Cardiac septum (tissue), 1 donor: ENCODE measurements at regions not wholly inside any gene's neighbourhood (a gene's known extent, or its start where the extent isn't known, plus 50 kb on each side); places are given as distances from the start of the nearest gene placed in this dataset.
"Not testable (repeated sequence)": the region's sequence is repeated elsewhere in the genome, so short reads cannot be mapped to it uniquely, and the experiment has no call there.

Source experiments
- DNase-seq: peaks from one replicate; pipeline ENCODE4 v3.0.0-alpha.2; 2020; ENCODE audit warnings: low spot score
- intact Hi-C: fragments of 100-400 bp; cut with DNase I; formaldehyde crosslinking; loops from one replicate; pipeline ENCODE4 v1.14.0; 2022
- donor health status: DM: no; HTN: no; CAD: no.

- intact Hi-C loops, result no loop called here
- no peak for DNase-seq
Observed at GRCh38 chr16:63883091-63883490, 1238.8 kb downstream of the CDH11 start.

GRCh38 chr16:63882576-63882975, 1239.3 kb downstream of the CDH11 start:
- intact Hi-C loops, result no loop called here
- DNase-seq, result no peak

DNA sequence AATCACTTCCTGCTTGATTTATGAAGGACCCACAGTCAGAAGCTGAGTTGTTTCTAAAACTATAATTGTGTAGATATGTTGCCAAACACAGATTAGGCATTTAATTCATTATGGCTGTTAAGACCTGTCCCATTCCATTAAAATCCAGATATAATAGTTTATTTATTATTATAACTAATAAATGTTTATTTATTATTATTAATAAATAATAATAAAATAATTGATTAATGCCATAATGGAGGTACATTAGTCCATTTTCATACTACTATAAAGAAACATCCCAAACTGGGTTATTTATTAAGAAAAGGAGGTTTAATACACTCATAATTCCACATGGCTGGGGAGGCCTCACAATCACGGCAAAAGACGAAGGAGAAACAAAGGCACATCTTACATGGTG, 1240.9 kb downstream of the CDH11 start:
- no peak for DNase-seq
- intact Hi-C loops, result no loop called here

DNA sequence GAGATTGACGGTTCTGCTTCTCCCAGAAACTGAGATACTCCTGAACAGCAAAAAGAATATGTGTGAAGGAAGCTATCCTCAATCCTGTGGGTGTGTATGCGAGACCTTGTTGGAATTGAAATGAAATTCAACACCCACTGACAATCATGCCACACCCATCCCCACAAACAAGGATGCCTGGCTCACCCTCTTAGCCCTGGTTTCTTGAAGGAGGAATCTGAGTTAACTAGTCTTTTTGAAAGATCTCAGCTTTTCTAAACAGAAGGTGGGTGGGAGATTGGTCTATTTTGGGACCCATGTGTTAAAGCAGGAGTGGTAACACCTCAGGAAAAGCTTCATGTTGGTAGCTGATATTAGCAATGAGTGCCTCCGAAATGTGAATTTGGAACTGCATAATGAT, 1244.5 kb downstream of the CDH11 start:
- intact Hi-C loops, result no loop called here
- no peak for DNase-seq

DNA sequence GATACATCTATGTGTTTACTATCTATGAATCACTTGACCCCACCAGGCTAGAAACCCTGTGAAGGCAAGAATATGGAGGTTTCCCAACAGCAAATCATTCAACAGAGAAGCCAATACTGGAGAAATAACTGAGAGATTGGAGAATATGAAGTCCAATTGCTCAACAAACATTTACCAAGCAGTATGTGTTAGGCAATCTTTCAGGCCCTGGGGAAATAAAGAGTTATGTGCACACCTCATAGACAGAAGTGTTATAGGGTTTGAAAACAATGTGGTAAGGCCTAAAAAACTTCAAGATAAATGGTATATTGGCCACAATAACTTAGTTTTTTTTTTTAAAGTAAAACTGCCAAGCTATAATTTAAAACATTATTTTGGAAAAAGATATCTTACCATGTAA, 1245.8 kb downstream of the CDH11 start:
- DNase-seq, result no peak
- intact Hi-C loops, result no loop called here

- intact Hi-C loops, result not testable (repeated sequence)
Observed at GRCh38 chr16:63860700-63861099, 1261.2 kb downstream of the CDH11 start.

GRCh38 chr16:63856537-63856936, 1265.3 kb downstream of the CDH11 start:
- DNase-seq, result no peak
- intact Hi-C loops, result no loop called here

More at GRCh38 chr16:63860700-63861099, 1261.2 kb downstream of the CDH11 start:
- not testable (repeated sequence) for DNase-seq

GRCh38 chr16:63850979-63851378, 1270.9 kb downstream of the CDH11 start:
- DNase-seq, result no peak
- intact Hi-C loops, result no loop called here

DNA sequence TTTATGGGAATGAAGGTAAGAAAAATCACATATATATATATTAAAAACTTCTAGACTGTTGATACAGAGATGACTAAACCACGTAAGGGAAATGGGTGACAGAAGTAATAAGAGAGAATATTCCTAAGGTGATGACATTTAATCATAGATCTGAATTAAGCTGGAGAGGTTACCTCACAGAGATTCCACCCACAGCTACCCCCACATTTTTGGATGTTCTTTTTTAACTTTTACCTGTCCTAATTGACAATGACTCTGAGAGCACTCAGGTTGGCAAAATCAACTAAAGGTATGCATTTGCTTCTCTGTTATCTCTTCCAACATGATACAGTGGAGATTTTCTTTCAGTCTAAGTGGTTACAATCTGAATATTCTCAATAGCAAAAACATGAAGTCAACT, 1280.6 kb downstream of the CDH11 start:
- intact Hi-C loops, result no loop called here

DNA sequence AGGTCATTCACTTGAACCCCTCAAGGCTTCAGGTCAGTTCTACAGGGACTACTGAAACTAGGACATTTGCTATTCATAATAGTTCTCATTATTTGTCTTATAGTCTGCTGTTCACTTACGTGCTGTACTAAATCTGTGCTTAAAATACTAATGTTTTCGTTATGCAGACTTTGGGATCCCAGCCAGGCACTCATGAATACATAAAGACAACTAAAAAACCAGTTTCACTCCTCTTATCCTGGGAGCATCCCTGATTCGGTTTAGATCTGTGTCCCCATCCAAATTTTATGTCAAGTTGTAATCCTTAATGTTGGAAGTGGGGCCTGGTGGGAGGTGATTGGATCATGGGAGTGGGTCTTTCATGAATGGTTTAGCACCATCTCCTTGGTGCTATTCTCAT, 1291.8 kb downstream of the CDH11 start:
- intact Hi-C loops, result no loop called here
- DNase-seq, result no peak

More for the DNA sequence above, 1280.6 kb downstream of the CDH11 start:
- DNase-seq, result no peak

DNA sequence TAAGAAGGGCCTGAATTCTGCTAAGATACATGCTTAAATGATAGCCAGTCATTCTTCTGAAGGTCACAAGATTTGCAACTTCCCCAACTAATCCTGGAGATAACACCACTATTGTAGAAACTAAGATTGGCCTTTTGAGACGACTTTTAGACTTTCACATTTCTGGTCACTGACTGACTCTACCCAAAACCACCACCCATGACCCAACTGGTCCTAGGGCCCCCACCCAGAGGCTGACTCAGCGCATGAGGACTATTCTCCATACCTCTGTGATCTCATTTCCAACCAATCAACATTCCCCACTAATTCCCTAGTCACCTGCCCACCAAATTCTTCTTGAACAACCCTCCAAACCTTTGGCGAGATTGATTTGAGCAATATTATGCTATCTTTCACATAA, 1299.0 kb downstream of the CDH11 start:
- intact Hi-C loops, result no loop called here
- no peak for DNase-seq

GRCh38 chr16:63816276-63816675, 1305.6 kb downstream of the CDH11 start:
- DNase-seq, result no peak
- intact Hi-C loops, result no loop called here

DNA sequence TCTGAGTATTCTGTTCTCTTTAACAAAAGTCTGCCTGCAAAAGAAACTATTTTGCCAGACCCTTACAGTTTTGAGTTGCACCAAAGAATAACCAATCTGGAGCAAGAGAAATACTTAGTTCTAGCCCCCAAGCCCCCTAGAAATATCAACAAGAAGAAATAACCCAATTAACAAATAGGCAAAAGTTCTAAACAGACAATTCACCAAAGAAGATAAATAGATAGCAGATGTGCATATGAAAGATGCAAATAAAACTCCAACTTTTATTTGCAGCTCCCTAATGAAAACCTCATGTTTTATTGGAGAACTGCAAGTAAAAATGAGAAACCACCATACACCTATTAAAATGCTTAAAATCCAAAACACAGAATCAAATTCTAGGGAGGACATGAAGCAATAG, 1308.0 kb downstream of the CDH11 start:
- DNase-seq, result no peak
- intact Hi-C loops, result no loop called here

GRCh38 chr16:63808730-63809129, 1313.1 kb downstream of the CDH11 start:
- intact Hi-C loops, result no loop called here
- no peak for DNase-seq

DNA sequence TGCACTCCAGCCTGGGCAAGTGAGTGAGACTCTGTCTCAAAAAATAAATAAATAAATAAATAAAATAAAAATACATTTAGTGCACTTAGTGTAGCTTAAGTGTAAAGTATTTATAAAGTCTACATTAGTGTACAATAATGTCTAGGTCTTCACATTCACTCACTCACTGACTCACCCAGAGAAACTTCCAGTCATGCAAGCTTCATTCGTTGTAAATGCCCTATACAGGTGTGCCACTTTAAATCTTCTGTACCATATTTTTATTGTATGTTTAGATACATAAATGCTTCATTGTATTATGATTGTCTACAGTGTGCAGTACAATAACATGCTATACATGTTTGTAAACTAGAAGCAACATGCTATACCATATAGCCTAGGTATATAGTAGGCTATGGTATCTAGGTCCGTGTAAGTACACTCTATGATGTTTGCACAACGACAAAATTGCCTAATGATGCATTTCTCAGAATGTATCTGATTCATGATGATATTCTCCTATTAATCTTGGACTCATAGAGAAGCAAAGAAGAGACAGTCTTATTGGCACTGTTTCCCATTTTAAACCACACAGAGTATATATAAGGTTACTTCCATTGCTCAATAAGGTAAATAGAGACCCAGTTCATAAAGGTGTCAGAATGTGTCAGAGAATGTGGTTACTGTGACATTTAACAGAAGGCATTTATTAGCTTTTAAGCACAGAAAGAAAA, 1314.9 kb downstream of the CDH11 start:
- DNase-seq, result no peak
- intact Hi-C loops, result no loop called here

DNA sequence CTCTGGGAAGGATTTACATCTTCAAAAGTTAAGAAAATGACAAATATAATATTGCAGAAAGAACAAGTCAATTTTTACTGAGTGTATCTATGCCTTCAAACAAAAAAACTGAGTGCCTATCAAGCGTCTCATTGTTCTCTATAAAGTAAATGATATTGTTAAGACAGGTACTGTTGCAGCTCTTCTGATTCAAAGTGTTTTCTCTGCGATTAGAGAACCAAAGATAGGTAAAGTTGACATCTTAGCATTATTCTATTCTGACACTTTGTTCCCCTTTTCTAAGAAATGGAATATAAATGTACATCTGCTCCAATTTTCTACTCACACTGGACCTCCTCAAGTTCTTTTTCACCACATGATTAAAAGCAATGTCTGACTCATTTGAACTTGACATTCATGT, 1317.7 kb downstream of the CDH11 start:
- intact Hi-C loops, result no loop called here
- no peak for DNase-seq

- intact Hi-C loops, result no loop called here
- DNase-seq, result no peak
Observed at GRCh38 chr16:63789603-63790002, 1332.3 kb downstream of the CDH11 start.

- intact Hi-C loops, result no loop called here
Observed at GRCh38 chr16:63787014-63787413, 1334.8 kb downstream of the CDH11 start.

DNA sequence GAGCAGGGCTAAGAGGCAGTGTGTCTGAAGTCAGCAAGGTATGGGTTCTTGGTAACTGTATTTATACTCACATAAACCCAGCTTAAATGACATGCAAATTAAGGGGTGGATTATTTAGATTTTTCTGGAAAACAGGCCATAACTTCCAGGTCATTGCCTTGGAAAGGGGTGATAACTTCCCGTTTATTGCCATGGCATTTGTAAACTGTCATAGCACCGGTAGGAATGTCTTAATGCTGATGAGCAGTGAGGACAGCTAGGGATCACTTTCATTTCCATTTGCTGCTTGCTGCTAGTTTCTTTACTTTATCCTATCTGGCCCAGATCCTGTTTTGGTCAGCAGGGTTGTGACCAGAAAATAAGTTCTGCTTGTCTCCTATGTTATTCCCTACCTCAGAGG, 1336.7 kb downstream of the CDH11 start:
- intact Hi-C loops, result no loop called here
- DNase-seq, result no peak

More at GRCh38 chr16:63787014-63787413, 1334.8 kb downstream of the CDH11 start:
- no peak for DNase-seq

DNA sequence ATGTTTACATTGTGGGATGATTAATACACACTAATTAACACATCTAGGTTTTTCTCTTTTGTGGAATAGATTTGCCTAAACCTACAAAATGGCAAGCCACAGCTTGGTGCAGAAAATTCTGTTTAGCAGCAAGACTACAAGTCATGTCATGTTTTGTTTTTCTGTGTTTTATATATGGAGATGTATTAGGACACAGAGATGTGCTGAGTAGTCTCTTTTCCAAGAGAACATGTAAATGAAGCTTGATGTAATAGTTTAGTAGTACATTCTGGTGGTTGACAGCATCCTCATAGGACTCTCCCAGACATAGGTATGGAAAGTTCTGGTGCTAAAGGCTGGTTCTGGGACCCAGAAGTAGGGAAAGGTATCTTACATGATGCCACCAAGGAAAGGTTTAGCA, 1345.4 kb downstream of the CDH11 start:
- DNase-seq, result no peak
- intact Hi-C loops, result no loop called here

DNA sequence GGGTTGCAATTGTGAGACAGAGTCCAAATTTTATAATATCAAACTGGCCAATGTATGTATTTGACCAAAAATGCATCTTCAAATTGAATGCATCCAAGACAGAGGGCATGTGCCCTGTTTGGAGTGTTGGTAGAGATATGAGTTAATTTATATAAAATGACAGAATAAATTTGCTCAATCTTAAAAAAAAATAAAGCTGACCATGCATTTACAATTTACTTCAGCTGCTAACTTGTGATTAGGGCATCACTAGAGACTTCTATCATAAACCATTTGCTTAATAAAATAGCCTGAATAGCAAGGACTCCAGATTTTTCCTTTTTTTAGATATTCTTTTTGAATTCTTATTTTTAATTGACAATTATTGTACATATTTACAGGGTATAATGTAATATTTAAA, 1345.8 kb downstream of the CDH11 start:
- intact Hi-C loops, result no loop called here
- no peak for DNase-seq

DNA sequence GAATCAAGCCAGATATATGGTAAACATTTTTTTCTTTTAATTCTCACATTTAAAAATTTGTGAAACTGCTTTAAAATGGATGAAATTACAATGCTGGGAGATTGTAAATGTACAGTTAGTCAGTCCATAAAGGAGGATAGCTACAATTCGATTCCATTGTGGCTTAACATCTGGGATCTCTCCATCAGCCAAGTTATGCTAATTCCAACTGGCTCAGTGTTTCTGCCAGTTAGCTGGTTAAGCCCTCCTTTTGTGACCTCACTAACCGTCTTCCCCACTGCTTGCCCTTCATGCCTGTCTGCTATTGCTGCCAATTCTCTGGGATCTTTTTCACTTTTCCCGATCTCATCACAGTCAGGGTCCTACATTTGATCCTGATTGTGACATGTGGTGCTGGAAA, 1347.6 kb downstream of the CDH11 start:
- intact Hi-C loops, result no loop called here
- DNase-seq, result no peak
